ENCODE measurements at regions not wholly inside any gene's neighbourhood (a gene's known extent, or its start where the extent isn't known, plus 50 kb on each side); places are given as distances from the start of the nearest gene placed in this dataset.
A peak's percentile ranks its signal among the peaks of the same experiment; 100 is the strongest.
"Not testable (repeated sequence)": the region's sequence is repeated elsewhere in the genome, so short reads cannot be mapped to it uniquely, and the experiment has no call there.

- intact Hi-C loops (cut with micrococcal nuclease; ENCODE audit: unreplicated experiment) = no loop called here
- TF ChIP-seq CTCF (IDR thresholded peaks at IDR 0.05; ENCODE audit: insufficient read depth in 1 of 2, low read depth in 1 of 2, low read length in 1 of 2, severe bottlenecking in 1 of 2, unreplicated experiment in 1 of 2) = no peak
- POLR2A ChIA-PET = no interaction called here
- Histone ChIP-seq H3K36me3 (ENCODE audit: control insufficient read depth, insufficient read depth, low read length) (no peaks in the 10 kb centered on the region), H3K4me3 (ENCODE audit: low read depth, low read length) (no peak overlapping the region), H3K27me3 (replicated peaks; ENCODE audit: control insufficient read depth, insufficient read depth, low read length) (no peaks in the 10 kb centered on the region), H3K4me1 (no peaks in the 10 kb centered on the region), H3K9me3 (peaks cover 10% of the 10 kb centered on the region)
- Mint-ChIP-seq H3K4me3 (ENCODE audit: unreplicated experiment) (no peak overlapping the region), H3K27ac (ENCODE audit: unreplicated experiment) (no peak overlapping the region), H3K36me3 (ENCODE audit: insufficient read depth, unreplicated experiment) (peaks cover 16% of the 10 kb centered on the region), H3K27me3 (ENCODE audit: insufficient read depth, unreplicated experiment) (peaks cover 14% of the 10 kb centered on the region), H3K9me3 (ENCODE audit: unreplicated experiment) (peaks cover 47% of the 10 kb centered on the region), H3K4me1 (ENCODE audit: low read depth, unreplicated experiment) (no peaks in the 10 kb centered on the region)
- no peak for DNase-seq
- CTCF ChIA-PET = no interaction called here
- no TSS peak for BruUV-seq (replicated peaks)
Observed at GRCh38 chr14:105694961-105695360, 168.6 kb downstream of the TMEM121 start.

- CTCF ChIA-PET; H3K9me3 ChIP-seq; DNase-seq; H3K4me3 ChIP-seq (ENCODE audit: low read depth, low read length); H3K4me1 ChIP-seq; H3K27ac Mint-ChIP-seq (ENCODE audit: unreplicated experiment); H3K4me1 Mint-ChIP-seq (ENCODE audit: low read depth, unreplicated experiment); H3K4me3 Mint-ChIP-seq (ENCODE audit: unreplicated experiment); H3K36me3 ChIP-seq (ENCODE audit: control insufficient read depth, insufficient read depth, low read length); intact Hi-C loops (cut with micrococcal nuclease; ENCODE audit: unreplicated experiment); H3K27me3 ChIP-seq (replicated peaks; ENCODE audit: control insufficient read depth, insufficient read depth, low read length); POLR2A ChIA-PET; BruUV-seq (replicated peaks): not testable (repeated sequence)
- H3K27me3 Mint-ChIP-seq (ENCODE audit: insufficient read depth, unreplicated experiment) = peaks cover 14% of the 10 kb centered on the region
- peaks cover 16% of the 10 kb centered on the region for H3K36me3 Mint-ChIP-seq (ENCODE audit: insufficient read depth, unreplicated experiment)
- peaks cover 33% of the 10 kb centered on the region for H3K9me3 Mint-ChIP-seq (ENCODE audit: unreplicated experiment)
Observed at GRCh38 chr14:105696388-105696787, 170.0 kb downstream of the TMEM121 start.

DNA sequence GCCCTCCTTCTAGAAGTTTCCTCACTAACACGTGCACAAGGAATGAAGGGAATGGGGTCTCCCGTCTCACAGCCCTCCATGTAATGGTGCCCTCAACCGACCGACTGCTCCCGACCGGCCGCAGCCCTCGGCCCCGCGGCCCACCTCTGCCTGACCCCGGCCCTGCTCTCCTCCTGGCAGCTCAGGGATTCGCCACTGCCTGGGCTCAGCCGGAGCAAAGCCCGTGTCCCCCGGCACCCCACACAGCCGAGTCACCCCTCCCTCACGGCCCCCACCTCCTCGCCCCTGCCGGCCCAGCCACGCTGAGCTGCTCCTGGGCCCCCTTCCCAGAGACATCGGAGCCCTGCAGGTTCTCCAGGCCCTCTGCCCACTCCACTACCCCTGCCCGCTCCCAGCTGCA lies 171.0 kb downstream of the TMEM121 start:
- H3K36me3 Mint-ChIP-seq (ENCODE audit: insufficient read depth, unreplicated experiment) = peaks cover 16% of the 10 kb centered on the region
- H3K9me3 ChIP-seq; H3K4me3 Mint-ChIP-seq (ENCODE audit: unreplicated experiment); H3K27me3 ChIP-seq (replicated peaks; ENCODE audit: control insufficient read depth, insufficient read depth, low read length); POLR2A ChIA-PET; H3K27ac Mint-ChIP-seq (ENCODE audit: unreplicated experiment); CTCF ChIA-PET; H3K4me1 ChIP-seq; H3K4me1 Mint-ChIP-seq (ENCODE audit: low read depth, unreplicated experiment); H3K36me3 ChIP-seq (ENCODE audit: control insufficient read depth, insufficient read depth, low read length); H3K4me3 ChIP-seq (ENCODE audit: low read depth, low read length); intact Hi-C loops (cut with micrococcal nuclease; ENCODE audit: unreplicated experiment); BruUV-seq (replicated peaks): not testable (repeated sequence)
- H3K27me3 Mint-ChIP-seq (ENCODE audit: insufficient read depth, unreplicated experiment) = peaks cover 14% of the 10 kb centered on the region
- peaks cover 33% of the 10 kb centered on the region for H3K9me3 Mint-ChIP-seq (ENCODE audit: unreplicated experiment)
- DNase-seq = peak in 1 of 2 experiments; percentile 15

GRCh38 chr14:105697955-105698354 lies 171.6 kb downstream of the TMEM121 start:
- POLR2A ChIA-PET; H3K4me1 Mint-ChIP-seq (ENCODE audit: low read depth, unreplicated experiment); H3K4me3 Mint-ChIP-seq (ENCODE audit: unreplicated experiment); H3K27me3 ChIP-seq (replicated peaks; ENCODE audit: control insufficient read depth, insufficient read depth, low read length); H3K4me1 ChIP-seq; BruUV-seq (replicated peaks); H3K4me3 ChIP-seq (ENCODE audit: low read depth, low read length); DNase-seq; CTCF ChIA-PET; H3K36me3 ChIP-seq (ENCODE audit: control insufficient read depth, insufficient read depth, low read length); intact Hi-C loops (cut with micrococcal nuclease; ENCODE audit: unreplicated experiment); H3K9me3 ChIP-seq; H3K27ac Mint-ChIP-seq (ENCODE audit: unreplicated experiment): not testable (repeated sequence)
- Mint-ChIP-seq H3K9me3 (ENCODE audit: unreplicated experiment) (peaks cover 33% of the 10 kb centered on the region), H3K36me3 (ENCODE audit: insufficient read depth, unreplicated experiment) (peaks cover 16% of the 10 kb centered on the region), H3K27me3 (ENCODE audit: insufficient read depth, unreplicated experiment) (peaks cover 14% of the 10 kb centered on the region)

- DNase-seq = peak in 1 of 2 experiments; percentile 15
- H3K36me3 ChIP-seq (ENCODE audit: control insufficient read depth, insufficient read depth, low read length); BruUV-seq (replicated peaks); H3K4me3 Mint-ChIP-seq (ENCODE audit: unreplicated experiment); H3K9me3 ChIP-seq; POLR2A ChIA-PET; H3K27me3 Mint-ChIP-seq (ENCODE audit: insufficient read depth, unreplicated experiment); CTCF ChIA-PET; H3K4me1 Mint-ChIP-seq (ENCODE audit: low read depth, unreplicated experiment); H3K4me1 ChIP-seq; H3K4me3 ChIP-seq (ENCODE audit: low read depth, low read length); H3K27me3 ChIP-seq (replicated peaks; ENCODE audit: control insufficient read depth, insufficient read depth, low read length); H3K27ac Mint-ChIP-seq (ENCODE audit: unreplicated experiment); intact Hi-C loops (cut with micrococcal nuclease; ENCODE audit: unreplicated experiment): not testable (repeated sequence)
- Mint-ChIP-seq H3K9me3 (ENCODE audit: unreplicated experiment) (peaks cover 26% of the 10 kb centered on the region), H3K36me3 (ENCODE audit: insufficient read depth, unreplicated experiment) (peaks cover 11% of the 10 kb centered on the region)
Observed at GRCh38 chr14:105698940-105699556, 172.7 kb downstream of the TMEM121 start.

DNA sequence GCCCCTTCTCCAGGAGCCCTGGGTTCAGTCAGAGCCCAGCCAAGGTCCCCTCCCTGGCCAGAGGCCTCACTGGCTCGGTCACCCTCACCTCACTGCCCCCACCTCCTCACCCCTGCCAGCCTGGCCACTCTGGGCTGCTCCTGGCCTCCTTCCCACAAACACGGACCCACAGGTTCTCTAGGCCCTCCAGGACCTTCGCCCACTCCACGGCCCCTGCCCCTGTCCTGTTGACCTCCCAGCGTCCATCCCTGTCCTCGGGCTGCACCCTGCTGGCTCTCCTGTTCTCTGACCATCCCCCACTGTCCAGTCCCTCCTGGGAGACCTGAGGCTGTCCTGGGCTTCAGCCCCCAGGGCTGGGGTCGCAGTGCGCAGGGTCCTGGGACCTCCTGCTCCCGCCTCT lies 173.3 kb downstream of the TMEM121 start:
- H3K4me3 ChIP-seq (ENCODE audit: low read depth, low read length); CTCF ChIA-PET; H3K27me3 ChIP-seq (replicated peaks; ENCODE audit: control insufficient read depth, insufficient read depth, low read length); POLR2A ChIA-PET; H3K27me3 Mint-ChIP-seq (ENCODE audit: insufficient read depth, unreplicated experiment); BruUV-seq (replicated peaks); H3K27ac Mint-ChIP-seq (ENCODE audit: unreplicated experiment); H3K36me3 ChIP-seq (ENCODE audit: control insufficient read depth, insufficient read depth, low read length); H3K36me3 Mint-ChIP-seq (ENCODE audit: insufficient read depth, unreplicated experiment); H3K4me3 Mint-ChIP-seq (ENCODE audit: unreplicated experiment); H3K9me3 ChIP-seq; H3K4me1 ChIP-seq; intact Hi-C loops (cut with micrococcal nuclease; ENCODE audit: unreplicated experiment); H3K4me1 Mint-ChIP-seq (ENCODE audit: low read depth, unreplicated experiment): not testable (repeated sequence)
- peaks cover 20% of the 10 kb centered on the region for H3K9me3 Mint-ChIP-seq (ENCODE audit: unreplicated experiment)
- peak in 1 of 2 experiments; percentile 21 for DNase-seq
